AG10803 (cell line): ENCODE measurements at regions not wholly inside any gene's neighbourhood (a gene's known extent, or its start where the extent isn't known, plus 50 kb on each side); places are given as distances from the start of the nearest gene placed in this dataset.
"Not testable (repeated sequence)": the region's sequence is repeated elsewhere in the genome, so short reads cannot be mapped to it uniquely, and the experiment has no call there.

Experiments
- DNase-seq: peaks from one replicate; pipeline ENCODE4 v3.0.0; 2010; ENCODE audit warnings: low read depth
- H3K4me3 ChIP-seq: 2 replicates; pipeline ENCODE4 v1.5.1; 2011; ENCODE audit warnings: mild to moderate bottlenecking, low read length, control low read depth
- TF ChIP-seq, protein P1 (sequence below): conservative IDR thresholded peaks from 2 replicates; pipeline ENCODE4 v1.5.1; 2011; ENCODE audit warnings: mild to moderate bottlenecking, low read length, control low read depth, inconsistent platforms

DNA sequence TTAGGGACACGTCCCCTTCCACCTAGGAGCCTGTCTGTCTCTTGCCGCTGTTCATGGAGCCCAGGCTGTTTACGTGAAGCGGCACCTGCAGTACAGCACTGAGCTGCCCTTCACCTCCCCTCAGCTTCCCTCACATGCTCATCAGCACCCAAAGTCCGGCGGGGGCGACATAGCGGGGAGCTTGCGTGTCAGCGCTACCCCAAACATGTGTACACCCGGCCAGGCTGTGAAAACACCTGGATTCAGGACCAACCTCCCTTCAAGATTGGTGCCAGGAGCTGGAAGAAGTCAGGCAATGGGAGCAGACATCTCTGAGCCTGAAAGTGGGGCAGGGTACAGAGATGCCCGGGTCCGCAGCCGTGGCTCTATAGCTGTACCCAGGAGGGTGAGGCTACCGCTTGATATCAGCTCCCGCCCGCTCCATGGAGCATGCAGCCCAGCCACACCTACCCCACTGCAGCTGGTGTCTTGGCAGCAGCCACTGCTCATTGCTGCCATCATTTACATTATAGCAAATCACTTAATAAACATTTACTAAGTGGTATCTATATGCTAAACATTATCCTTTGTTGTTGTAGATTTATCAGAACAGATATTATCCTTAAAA, 712.1 kb downstream of the CDH9 start:
- DNase-seq: peak; percentile 0
- TF ChIP-seq, protein P1, sequence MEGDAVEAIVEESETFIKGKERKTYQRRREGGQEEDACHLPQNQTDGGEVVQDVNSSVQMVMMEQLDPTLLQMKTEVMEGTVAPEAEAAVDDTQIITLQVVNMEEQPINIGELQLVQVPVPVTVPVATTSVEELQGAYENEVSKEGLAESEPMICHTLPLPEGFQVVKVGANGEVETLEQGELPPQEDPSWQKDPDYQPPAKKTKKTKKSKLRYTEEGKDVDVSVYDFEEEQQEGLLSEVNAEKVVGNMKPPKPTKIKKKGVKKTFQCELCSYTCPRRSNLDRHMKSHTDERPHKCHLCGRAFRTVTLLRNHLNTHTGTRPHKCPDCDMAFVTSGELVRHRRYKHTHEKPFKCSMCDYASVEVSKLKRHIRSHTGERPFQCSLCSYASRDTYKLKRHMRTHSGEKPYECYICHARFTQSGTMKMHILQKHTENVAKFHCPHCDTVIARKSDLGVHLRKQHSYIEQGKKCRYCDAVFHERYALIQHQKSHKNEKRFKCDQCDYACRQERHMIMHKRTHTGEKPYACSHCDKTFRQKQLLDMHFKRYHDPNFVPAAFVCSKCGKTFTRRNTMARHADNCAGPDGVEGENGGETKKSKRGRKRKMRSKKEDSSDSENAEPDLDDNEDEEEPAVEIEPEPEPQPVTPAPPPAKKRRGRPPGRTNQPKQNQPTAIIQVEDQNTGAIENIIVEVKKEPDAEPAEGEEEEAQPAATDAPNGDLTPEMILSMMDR: no peak
- H3K4me3 ChIP-seq: no peak overlapping the region

DNA sequence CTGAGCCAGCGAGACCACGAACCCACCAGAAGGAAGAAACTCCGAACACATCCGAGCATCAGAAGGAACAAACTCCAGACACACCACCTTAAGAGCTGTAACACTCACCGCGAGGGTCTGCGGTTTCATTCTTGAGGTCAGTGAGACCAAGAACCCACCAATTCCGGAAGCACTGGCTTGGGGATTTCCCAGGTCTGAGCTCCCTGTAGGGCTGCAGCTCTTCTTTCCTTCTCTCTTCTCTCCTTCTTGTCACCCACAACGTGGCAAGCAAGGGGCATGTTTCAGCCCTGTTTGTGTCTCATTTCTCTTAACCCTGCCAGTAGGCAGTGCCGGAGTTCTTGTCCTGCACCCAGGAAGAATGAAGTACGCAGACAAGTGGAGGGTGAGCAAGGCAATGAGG, 713.0 kb downstream of the CDH9 start:
- H3K4me3 ChIP-seq, DNase-seq: not testable (repeated sequence)

DNA sequence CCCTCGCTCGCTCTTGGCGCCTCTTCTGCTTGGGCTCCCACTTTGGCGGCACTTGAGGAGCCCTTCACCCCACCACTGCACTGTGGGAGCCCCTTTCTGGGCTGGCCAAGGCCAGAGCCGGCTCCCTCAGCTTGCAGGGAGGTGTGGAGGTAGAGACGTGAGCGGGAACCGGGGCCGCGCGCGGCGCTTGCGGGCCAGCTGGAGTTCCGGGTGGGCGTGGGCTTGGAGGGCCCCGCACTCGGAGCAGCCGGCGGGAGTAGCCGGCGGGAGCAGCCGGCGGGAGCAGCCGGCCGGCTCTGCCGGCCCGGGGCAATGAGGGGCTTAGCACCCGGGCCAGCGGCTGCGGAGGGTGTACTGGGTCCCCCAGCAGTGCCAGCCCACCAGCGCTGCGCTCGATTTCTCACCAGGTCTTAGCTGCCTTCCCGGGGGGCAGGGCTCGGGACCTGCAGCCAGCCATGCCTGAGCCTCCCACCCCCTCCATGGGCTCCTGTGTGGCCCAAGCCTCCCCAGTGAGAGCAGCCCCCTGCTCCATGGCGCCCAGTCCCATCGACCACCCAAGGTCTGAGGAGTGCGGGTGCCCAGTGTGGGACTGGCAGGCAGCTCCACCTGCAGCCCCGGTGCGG, 714.0 kb downstream of the CDH9 start:
- not testable (repeated sequence) for H3K4me3 ChIP-seq, DNase-seq

DNA sequence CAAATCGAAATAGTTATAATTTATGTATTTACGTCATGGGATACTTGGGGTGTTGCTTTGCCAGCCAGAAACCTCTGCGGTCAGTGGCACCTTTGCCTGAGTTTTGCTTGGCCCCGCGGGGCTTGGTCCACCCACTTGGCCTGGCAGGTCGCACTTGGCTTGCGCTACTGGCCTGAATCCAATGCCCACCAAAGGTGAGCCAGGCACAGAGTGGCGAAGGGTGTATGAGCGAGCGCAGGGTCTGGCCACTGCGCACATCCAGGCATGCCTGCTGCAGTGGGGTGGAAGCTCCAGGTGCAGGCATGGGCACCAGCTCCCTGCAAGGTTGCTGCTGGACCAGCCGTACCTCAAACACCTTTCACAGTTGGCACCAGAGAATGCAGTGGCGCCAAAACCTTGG, 714.6 kb downstream of the CDH9 start:
- no peak overlapping the region for H3K4me3 ChIP-seq
- TF ChIP-seq, protein P1: no peak
- DNase-seq: no peak

DNA sequence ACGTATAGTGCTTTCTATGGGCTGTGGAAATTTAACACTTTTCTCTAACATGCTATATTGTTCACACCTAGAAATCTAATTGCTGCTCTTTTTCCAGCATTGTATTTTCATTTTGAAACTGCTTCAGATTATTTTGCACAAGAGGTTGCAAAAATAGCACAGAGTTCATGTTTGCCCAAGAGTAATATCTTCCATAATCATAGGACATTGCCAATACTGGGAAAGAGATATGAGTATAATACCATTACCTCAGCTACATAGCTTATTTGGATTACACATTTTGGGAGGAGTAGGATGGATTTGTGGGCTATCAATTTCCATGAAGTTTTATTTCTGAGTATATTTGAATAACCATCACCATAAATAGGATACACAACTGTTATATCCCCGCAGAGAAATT, 717.1 kb downstream of the CDH9 start:
- no peak for DNase-seq
- H3K4me3 ChIP-seq: no peak overlapping the region
- TF ChIP-seq, protein P1: no peak

DNA sequence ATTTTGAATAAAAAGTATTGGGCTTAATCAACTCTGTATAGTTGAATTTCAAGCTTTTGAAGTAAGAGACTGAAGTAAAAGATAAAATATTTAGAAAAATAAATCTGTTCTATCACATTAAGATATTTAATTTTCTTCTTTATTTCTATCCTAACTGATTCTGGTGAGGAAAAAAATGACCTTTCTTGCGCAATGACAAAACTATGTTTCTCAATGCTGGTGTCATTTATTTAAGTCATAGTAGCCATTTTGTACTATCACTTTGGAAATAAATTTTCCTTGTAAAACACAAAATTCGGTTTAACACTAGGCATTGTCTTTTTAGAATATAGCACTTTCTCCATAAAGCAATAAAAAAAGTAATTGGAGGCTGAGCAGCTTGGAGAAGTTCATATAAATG, 728.0 kb downstream of the CDH9 start:
- no peak for DNase-seq
- TF ChIP-seq, protein P1: no peak
- H3K4me3 ChIP-seq: no peak overlapping the region

DNA sequence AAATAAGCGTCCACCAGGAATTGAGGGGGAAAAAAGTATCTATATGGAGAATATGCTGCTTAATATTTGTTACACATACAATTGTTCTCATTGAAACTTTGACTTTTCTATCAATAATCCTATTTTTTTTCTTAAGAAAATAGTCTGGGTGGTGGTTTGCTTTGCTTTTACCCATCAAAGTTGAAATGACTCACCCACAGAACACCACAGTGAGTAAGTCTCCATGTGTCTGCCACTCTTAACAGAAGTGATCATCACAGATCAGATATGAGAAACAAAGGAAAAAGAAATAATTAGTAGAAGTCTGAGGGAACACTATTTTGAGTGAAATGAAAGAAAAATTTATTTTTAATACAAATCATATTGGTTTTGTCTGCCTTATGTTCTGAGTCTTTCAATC, 742.8 kb downstream of the CDH9 start:
- DNase-seq: no peak
- no peak overlapping the region for H3K4me3 ChIP-seq
- TF ChIP-seq, protein P1: no peak

DNA sequence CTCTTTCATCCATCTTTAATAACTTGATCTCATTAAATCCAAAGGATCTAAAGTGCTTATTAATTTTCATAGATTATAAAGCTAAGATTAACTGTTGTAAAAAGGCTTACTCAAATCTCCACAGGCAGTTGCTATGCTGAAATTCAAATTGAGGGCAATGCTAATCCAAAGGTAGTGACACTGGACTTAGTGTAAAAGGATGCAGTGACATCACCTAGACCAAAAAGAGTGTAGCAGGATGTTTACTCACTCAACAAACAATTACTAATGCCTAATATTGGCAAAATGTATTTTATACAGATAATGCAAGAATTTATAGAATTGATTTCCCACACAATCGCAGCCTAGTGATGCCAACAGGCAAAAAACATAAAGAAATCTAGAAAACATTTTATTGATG, 756.2 kb downstream of the CDH9 start:
- DNase-seq: no peak
- H3K4me3 ChIP-seq: no peak overlapping the region
- TF ChIP-seq, protein P1: no peak
